Heart right ventricle (tissue), 16 donors: ENCODE measurements at regions not wholly inside any gene's neighbourhood (a gene's known extent, or its start where the extent isn't known, plus 50 kb on each side); places are given as distances from the start of the nearest gene placed in this dataset.

Source experiments
- ATAC-seq, 8 donors: fragments of 200-7000 bp; cut with Tn5 transposase; one replicate each; pipeline ENCODE4 v1.9.1; 2020; ENCODE audit warnings: mild to moderate bottlenecking in 8 of 8, moderate library complexity in 8 of 8, moderate number of reproducible peaks in 1 of 8
- DNase-seq, 2 donors: peaks; one replicate each; pipeline ENCODE4 v3.0.0-alpha.2; 2020
- H3K27ac ChIP-seq, 10 donors: fragments of 200-600 bp; sonication (generic) in 2 of 10; one replicate each; pipeline versions ENCODE4 v1.5.0 to v1.8.0; 2020 to 2022; ENCODE audit warnings: mild to moderate bottlenecking in 3 of 10
- H3K27me3 ChIP-seq, 7 donors: fragments of 200-600 bp; one replicate each; pipeline ENCODE4 v1.8.0; 2021 to 2022; ENCODE audit warnings: mild to moderate bottlenecking in 2 of 7
- H3K36me3 ChIP-seq, 9 donors: fragments of 200-600 bp; sonication (generic) in 1 of 9; one replicate each; pipeline versions ENCODE4 v1.5.0 to v1.8.0; 2020 to 2022; ENCODE audit warnings: mild to moderate bottlenecking in 2 of 9
- H3K4me1 ChIP-seq, 9 donors: fragments of 200-600 bp; sonication (generic) in 1 of 9; one replicate each; pipeline versions ENCODE4 v1.5.0 to v1.8.0; 2020 to 2022; ENCODE audit warnings: mild to moderate bottlenecking in 4 of 9
- H3K4me3 ChIP-seq, 10 donors: fragments of 200-600 bp; sonication (generic) in 2 of 10; one replicate each; pipeline versions ENCODE4 v1.5.0 to v1.8.0; 2020 to 2022; ENCODE audit warnings: mild to moderate bottlenecking in 7 of 10, moderate library complexity in 2 of 10
- H3K9me3 ChIP-seq, 11 donors: fragments of 200-600 bp in 10 of 11; sonication (generic) in 2 of 11; one replicate each; pipeline versions ENCODE4 v1.5.0 to v1.8.0; 2013 to 2022; ENCODE audit warnings: mild to moderate bottlenecking in 2 of 11, control low read depth in 1 of 11, moderate library complexity in 1 of 11
- CTCF ChIP-seq, 9 donors: fragments of 200-600 bp; sonication (generic) in 2 of 9; IDR thresholded peaks; one replicate each; pipeline versions ENCODE4 v1.5.0 to v1.8.0; 2021 to 2022; ENCODE audit warnings: antibody characterized with exemption in 9 of 9, mild to moderate bottlenecking in 5 of 9, moderate library complexity in 1 of 9
- WGBS, 2 donors: extraction: QIAGEN DNeasy Blood & Tissue Kit; methylation state at CpG; one replicate each; pipeline ENCODE4 v1.1.7; 2013; ENCODE audit warnings: inconsistent platforms in 1 of 2; 5-methylcytosine and 5-hydroxymethylcytosine counted together
- intact Hi-C, 10 donors: fragments of 100-400 bp; cut with DNase I; formaldehyde crosslinking; loops; one replicate each; pipeline versions ENCODE4 v1.11.1 to v1.14.2; 2022
- donor health status: Arrhythmogenic right ventricular cardiomyopathy.
- donor health status: ischemic (EF 13 %, LVEDD 7.1; RV severe dilation, severe dysfunction).
- donor health status: healthy with polysubstance abuse.
- donor health status: DM: no; HTN: yes; CAD: no.
- donor health status: DM: no; HTN: no; CAD: no.
- donor health status: ischemic (EF 25% LVEDD 6.9; RV normal size, moderate dysfunction).
- donor health status: ischemic (EF 25% LVEDD 5.7; RV mildly dilated, moderate dysfunction).
- donor health status: healthy.
- donor health status: DM: yes; HTN: yes; CAD: no.
- donor health status: Ischemic cardiomyopathy.
- donor health status: ischemic (EF 35%, LVEDD 5.7; RV mildly dilated, moderate dysfunction).
- donor health status: nonischemic (EF 11% LVEDD 7.7; RV severe dilation, severe dysfunction).
- donor health status: DM: yes; HTN: yes; CAD: no.
- donor health status: PGD.
- donor health status: ischemic (EF 29% LVEDD 5.4; RV normal size, mild dysfunction).
- donor health status: nonischemic (EF 23%, LVEDD 6.1; RV moderate dilation, normal function).

GRCh38 chr19:27529158-27529557, 1683.8 kb downstream of the UQCRFS1 start:
- Histone ChIP-seq H3K27ac (no peak overlapping the region), H3K27me3 (no peaks in the 10 kb centered on the region), H3K9me3 (peaks cover 0 to 100% (median 61%) of the 10 kb centered on the region in 11 donors), H3K36me3 (no peaks in the 10 kb centered on the region), H3K4me3 (no peak overlapping the region), H3K4me1 (no peaks in the 10 kb centered on the region)
- ATAC-seq = no peak
- TF ChIP-seq CTCF (IDR thresholded peaks at IDR 0.05) = no peak
- 33 to 43% methylated on average over 1 of the region's 1 CpG for WGBS, 2 donors
- no peak for DNase-seq
- intact Hi-C loops = no loop called here

- ATAC-seq = no peak
- no peak overlapping the region for H3K27ac ChIP-seq
- TF ChIP-seq CTCF (IDR thresholded peaks at IDR 0.05) = no peak
- H3K4me1 ChIP-seq = no peaks in the 10 kb centered on the region
- no peaks in the 10 kb centered on the region for H3K27me3 ChIP-seq
- peaks cover 0 to 100% (median 22%) of the 10 kb centered on the region in 11 donors for H3K9me3 ChIP-seq
- H3K36me3 ChIP-seq = no peaks in the 10 kb centered on the region
- intact Hi-C loops = no loop called here
- DNase-seq = no peak
- no peak overlapping the region for H3K4me3 ChIP-seq
These were observed 1690.7 kb downstream of the UQCRFS1 start for GRCh38 chr19:27522223-27522622.
